ENCODE measurements at regions not wholly inside any gene's neighbourhood (a gene's known extent, or its start where the extent isn't known, plus 50 kb on each side); places are given as distances from the start of the nearest gene placed in this dataset.

DNA sequence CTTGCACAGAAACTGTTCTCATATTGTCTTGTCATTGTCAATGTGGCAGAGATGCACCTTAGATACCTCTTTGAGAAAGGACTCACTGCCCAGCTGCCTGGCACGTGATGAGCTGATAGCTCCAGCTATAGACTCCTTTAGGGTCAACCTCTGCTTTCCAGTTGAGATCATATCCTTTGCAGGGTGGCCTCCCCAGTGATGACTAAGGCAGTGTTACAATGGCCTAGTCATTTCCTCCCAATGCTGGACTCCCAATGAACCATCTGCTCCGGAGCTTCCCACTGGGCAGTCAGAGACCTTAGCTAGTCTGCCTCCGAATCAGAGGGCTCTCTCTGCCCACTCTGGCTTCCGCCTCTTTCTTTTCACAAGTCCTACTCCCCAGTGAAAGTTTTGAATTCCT lies 79.5 kb downstream of the CHRD start:
- CTCF ChIA-PET: interaction anchor here (0.6 kb wide), 1 partner anchor 188 kb away, joined by 3 read pairs; no protein-coding TSS in a partner anchor
- no peaks in the 10 kb centered on the region for H3K36me3 Mint-ChIP-seq
- no peak overlapping the region for H3K27ac Mint-ChIP-seq
- no peak overlapping the region for H3K4me3 Mint-ChIP-seq
- peaks cover 12% of the 10 kb centered on the region for H3K27me3 Mint-ChIP-seq
- POLR2A ChIA-PET: no interaction called here
- intact Hi-C loops (cut with micrococcal nuclease): no loop called here
- H3K9me3 Mint-ChIP-seq: no peaks in the 10 kb centered on the region
- DNase-seq: no peak
- H3K4me1 Mint-ChIP-seq (ENCODE audit: low read depth): no peaks in the 10 kb centered on the region

DNA sequence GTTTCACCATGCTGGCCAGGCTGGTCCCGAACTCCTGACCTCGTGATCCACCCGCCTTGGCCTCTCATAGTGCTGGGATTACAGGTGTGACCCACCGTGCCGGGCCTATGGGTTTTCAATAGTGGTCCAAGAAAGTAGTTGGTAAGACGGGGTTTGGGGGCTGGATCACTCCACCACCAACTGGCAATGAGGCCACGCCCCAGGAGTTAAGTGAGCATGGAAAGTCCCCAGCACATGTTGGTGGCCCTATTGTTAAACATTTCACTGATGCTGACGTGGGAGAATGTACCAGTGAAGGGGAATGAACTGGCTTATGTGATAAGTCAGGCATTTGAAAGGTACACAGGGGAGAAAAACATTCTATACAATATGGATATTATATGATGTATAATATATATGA lies 80.4 kb downstream of the CHRD start:
- intact Hi-C loops (cut with micrococcal nuclease): no loop called here
- H3K9me3 Mint-ChIP-seq: no peaks in the 10 kb centered on the region
- ChIA-PET POLR2A (no interaction called here), CTCF (interaction anchor here (0.7 kb wide), 1 partner anchor 53 kb away, joined by 4 read pairs; no protein-coding TSS in a partner anchor)
- H3K4me3 Mint-ChIP-seq: no peak overlapping the region
- H3K36me3 Mint-ChIP-seq: no peaks in the 10 kb centered on the region
- H3K27me3 Mint-ChIP-seq: peaks cover 17% of the 10 kb centered on the region
- H3K4me1 Mint-ChIP-seq (ENCODE audit: low read depth): no peaks in the 10 kb centered on the region
- no peak for DNase-seq
- H3K27ac Mint-ChIP-seq: no peak overlapping the region

DNA sequence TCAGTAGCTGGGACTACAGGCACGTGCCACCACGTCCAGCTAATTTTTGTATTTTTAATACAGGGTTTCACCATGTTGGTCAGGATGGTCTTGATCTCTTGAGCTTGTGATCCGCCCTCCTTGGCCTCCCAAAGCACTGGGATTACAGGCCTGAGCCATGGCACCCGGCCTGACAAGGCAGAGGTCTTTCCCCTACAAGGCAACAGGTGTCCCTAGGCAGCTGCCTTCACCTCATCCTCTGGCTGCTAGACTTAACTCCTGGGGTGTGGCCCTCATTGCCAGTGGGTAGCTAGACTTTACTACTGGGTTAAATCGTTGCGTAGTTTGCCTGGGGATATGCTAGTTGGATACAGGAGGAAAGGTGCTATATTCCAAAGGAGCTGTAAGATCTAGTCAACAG lies 81.4 kb downstream of the CHRD start:
- DNase-seq: no peak
- intact Hi-C loops (cut with micrococcal nuclease): no loop called here
- Mint-ChIP-seq H3K9me3 (no peaks in the 10 kb centered on the region), H3K4me1 (ENCODE audit: low read depth) (no peaks in the 10 kb centered on the region), H3K27ac (no peak overlapping the region), H3K27me3 (peaks cover 17% of the 10 kb centered on the region), H3K4me3 (no peak overlapping the region), H3K36me3 (no peaks in the 10 kb centered on the region)
- ChIA-PET CTCF (interaction anchor here (0.6 to 0.7 kb wide), 2 partner anchors 52 to 134 kb away, joined by 3 to 4 read pairs; no protein-coding TSS in a partner anchor), POLR2A (no interaction called here)

DNA sequence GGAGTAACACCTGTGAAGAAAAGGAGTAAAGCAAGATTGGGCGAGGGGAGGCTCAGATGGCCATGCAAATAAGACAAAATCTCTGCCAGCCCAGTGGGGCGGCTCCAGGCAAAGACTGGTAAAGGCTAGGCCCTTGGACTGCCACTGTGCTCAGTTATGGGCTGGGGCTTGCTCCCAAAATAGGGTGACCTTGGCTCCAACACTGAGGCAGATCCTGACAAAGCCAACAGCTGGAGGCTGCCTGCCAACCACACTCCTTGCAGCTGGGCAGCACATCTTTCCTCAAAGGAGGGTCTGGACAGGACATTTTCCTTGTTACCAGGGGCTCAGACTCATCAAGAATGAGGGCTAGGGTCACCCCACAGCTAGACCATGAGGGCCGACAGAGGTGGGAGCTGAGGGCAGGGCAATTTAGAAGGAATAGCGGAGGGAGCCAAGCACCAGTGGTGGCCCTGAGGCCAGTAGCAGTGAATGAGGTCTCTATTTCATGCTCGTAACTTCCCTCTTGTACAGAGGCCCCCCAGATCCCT lies 86.1 kb downstream of the CHRD start:
- no peak for DNase-seq
- H3K4me3 Mint-ChIP-seq: no peak overlapping the region
- H3K4me1 Mint-ChIP-seq (ENCODE audit: low read depth): peaks cover 6% of the 10 kb centered on the region
- H3K36me3 Mint-ChIP-seq: no peaks in the 10 kb centered on the region
- H3K27me3 Mint-ChIP-seq: peaks cover 17% of the 10 kb centered on the region
- POLR2A ChIA-PET: no interaction called here
- no peak overlapping the region for H3K27ac Mint-ChIP-seq
- H3K9me3 Mint-ChIP-seq: no peaks in the 10 kb centered on the region
- intact Hi-C loops (cut with micrococcal nuclease): no loop called here
- CTCF ChIA-PET: interaction anchor here (1.0 to 3.0 kb wide), 4 partner anchors 48 to 94 kb away, joined by 3 to 17 read pairs (median 4); no protein-coding TSS in a partner anchor

DNA sequence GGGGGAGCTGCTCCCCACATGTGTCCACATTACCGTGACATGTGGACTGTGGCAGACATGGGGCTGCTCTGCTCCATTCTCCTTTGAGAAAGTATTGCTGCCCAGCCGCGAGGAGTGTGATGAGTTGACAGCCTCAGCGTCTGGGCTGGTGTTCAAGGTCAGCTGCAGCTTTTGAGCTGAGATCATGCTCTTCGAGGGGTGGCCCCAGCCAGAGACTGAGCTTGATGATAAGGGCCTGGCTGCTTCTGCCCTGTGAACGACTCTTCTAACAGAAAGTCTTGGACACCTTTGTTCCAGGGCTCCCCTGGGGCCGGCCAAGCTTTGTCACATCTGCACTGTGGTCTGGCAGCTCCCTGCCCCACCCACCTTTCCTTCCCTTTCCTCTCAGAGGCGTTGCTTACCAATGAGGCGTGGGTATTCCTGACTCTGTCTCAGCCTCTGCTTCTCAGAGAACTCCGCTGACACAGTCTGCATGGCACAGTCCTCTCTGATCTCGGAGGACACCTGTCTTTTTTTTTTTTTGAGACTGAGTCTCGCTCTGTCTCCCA lies 86.6 kb downstream of the CHRD start:
- Mint-ChIP-seq H3K27ac (no peak overlapping the region), H3K36me3 (no peaks in the 10 kb centered on the region), H3K4me3 (no peak overlapping the region), H3K4me1 (ENCODE audit: low read depth) (peaks cover 6% of the 10 kb centered on the region), H3K27me3 (peaks cover 17% of the 10 kb centered on the region), H3K9me3 (no peaks in the 10 kb centered on the region)
- intact Hi-C loops (cut with micrococcal nuclease): no loop called here
- ChIA-PET POLR2A (no interaction called here), CTCF (interaction anchor here (1.0 to 3.0 kb wide), 4 partner anchors 48 to 95 kb away, joined by 3 to 17 read pairs (median 4); no protein-coding TSS in a partner anchor)
- DNase-seq: no peak

DNA sequence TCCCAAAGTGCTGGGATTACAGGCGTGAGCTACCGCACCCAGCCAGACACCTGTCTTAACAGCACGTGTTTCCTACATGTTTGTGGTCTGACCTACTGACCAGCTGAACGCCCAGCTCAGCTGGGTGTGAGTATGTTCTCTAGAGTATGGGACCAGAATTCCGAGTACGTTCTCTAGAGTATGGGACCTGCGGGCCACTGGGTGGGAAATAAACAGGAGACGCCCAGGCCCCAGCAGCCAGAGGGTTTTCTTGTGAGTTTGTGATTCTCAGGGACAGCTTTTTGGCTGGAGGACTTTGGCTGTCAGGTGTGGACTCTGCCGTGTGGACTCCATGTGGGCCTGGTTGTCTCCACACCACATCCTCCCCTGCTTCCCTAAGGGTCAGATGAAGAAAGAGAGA lies 87.3 kb downstream of the CHRD start:
- Mint-ChIP-seq H3K9me3 (no peaks in the 10 kb centered on the region), H3K36me3 (no peaks in the 10 kb centered on the region), H3K4me1 (ENCODE audit: low read depth) (peaks cover 6% of the 10 kb centered on the region), H3K27me3 (peaks cover 12% of the 10 kb centered on the region), H3K4me3 (no peak overlapping the region), H3K27ac (no peak overlapping the region)
- POLR2A ChIA-PET: no interaction called here
- DNase-seq: no peak
- CTCF ChIA-PET: interaction anchor here (0.6 to 3.0 kb wide), 4 partner anchors 47 to 95 kb away, joined by 3 to 17 read pairs (median 4); no protein-coding TSS in a partner anchor
- intact Hi-C loops (cut with micrococcal nuclease): no loop called here

DNA sequence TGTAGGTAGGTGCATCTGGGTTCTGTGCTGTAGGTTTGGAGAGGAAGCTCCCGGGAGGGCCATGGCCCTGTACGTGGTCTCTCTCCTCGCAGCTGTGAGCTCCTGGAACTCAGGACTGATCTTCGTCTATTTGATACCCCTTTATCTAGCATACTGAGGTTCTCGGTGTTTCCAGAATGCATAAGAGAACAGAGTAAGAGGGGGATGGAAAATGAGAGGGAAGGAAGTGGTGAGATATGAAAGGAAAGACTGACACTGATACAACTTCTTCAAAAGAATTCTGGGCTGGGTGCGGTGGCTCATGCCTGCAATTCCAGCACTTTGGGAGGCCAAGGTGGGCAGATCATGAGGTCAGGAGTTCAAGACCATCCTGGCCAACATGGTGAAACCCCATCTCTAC lies 90.7 kb downstream of the CHRD start:
- Mint-ChIP-seq H3K27ac (no peak overlapping the region), H3K27me3 (peaks cover 22% of the 10 kb centered on the region), H3K4me3 (no peak overlapping the region), H3K4me1 (ENCODE audit: low read depth) (peaks cover 6% of the 10 kb centered on the region), H3K36me3 (no peaks in the 10 kb centered on the region), H3K9me3 (no peaks in the 10 kb centered on the region)
- ChIA-PET POLR2A (no interaction called here), CTCF (interaction anchor here (0.7 to 3.1 kb wide), 5 partner anchors 8 to 853 kb away, joined by 3 to 32 read pairs (median 8); no protein-coding TSS in a partner anchor)
- no peak for DNase-seq
- intact Hi-C loops (cut with micrococcal nuclease): no loop called here

DNA sequence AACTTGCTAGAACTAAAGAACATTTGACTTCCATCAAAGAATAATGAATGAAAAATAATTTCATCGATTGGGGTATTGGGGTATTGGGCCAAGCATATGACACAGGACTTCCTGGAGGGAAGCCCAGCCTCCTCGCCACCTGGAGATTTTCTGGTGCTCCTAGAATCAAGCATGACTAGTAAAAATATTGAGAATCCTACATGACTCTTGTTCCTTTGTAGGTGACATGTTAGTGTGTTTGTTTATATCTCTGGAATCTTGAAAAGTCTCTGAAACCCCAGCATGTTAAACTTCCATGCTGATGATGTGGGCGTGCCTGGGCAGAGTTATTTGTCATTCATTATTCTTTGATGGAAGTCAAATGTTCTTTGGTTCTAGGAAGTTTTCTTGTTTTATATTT lies 90.1 kb upstream of the EPHB3 start:
- no peaks in the 10 kb centered on the region for H3K36me3 Mint-ChIP-seq
- H3K27ac Mint-ChIP-seq: no peak overlapping the region
- CTCF ChIA-PET: interaction anchor here (0.7 to 6.1 kb wide), 4 partner anchors 42 to 854 kb away, joined by 3 to 28 read pairs (median 14); no protein-coding TSS in a partner anchor
- POLR2A ChIA-PET: no interaction called here
- H3K4me1 Mint-ChIP-seq (ENCODE audit: low read depth): peaks cover 6% of the 10 kb centered on the region
- DNase-seq: no peak
- H3K4me3 Mint-ChIP-seq: no peak overlapping the region
- intact Hi-C loops (cut with micrococcal nuclease): no loop called here
- no peaks in the 10 kb centered on the region for H3K9me3 Mint-ChIP-seq
- peaks cover 22% of the 10 kb centered on the region for H3K27me3 Mint-ChIP-seq

DNA sequence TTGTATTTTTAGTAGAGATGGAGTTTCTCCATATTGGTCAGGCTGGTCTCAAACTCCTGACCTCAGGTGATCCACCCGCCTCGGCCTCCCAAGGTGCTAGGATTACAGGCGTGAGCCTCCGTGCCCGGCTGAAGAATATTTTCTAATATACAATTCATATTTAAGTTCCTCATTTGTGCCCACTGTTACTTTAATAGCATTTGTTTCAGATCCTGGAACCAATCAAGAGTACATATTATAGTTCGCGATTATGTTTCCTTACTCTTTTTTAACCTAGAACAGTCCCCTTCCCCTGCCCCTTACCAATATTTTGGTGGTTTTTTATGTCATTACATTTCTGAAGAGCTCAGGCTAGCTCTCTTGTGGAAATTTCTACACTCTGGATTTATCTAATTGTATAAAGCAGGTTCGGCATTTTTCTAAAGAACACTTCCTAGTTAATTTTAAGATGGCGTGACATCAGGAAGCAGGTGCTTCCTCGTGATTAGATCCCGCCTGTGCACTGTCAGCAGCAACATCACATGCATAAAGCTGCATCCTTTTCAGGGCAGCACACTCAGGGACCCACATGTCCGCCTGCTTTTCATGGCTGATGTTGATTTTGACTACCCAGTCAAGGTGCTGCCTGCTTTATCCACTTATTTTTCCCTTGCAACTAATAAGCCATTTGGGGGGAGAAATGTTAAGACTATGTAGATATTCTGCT lies 88.7 kb upstream of the EPHB3 start:
- no peaks in the 10 kb centered on the region for H3K9me3 Mint-ChIP-seq
- POLR2A ChIA-PET: no interaction called here

DNA sequence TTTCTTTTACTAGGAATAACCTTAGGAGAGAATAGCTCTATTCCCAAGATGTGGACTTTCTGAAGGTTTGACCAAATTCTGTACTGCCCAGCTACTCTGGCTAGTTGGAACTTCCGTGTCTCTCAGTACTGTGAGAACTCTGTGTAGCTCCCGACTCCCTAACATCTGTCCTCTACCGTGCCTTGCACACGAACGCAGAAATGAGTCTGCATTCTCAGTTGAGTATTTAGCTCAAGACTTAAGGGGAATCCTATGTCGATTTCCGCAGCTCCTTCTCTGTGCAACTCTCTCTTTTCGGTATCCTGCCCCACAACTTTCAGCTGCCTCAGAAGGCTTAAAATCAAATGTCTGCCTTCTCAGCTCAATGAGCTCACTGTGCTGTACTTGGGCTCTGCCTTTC lies 86.7 kb upstream of the EPHB3 start:
- H3K27ac Mint-ChIP-seq: no peak overlapping the region

More for the DNA sequence above, 88.7 kb upstream of the EPHB3 start:
- Mint-ChIP-seq H3K4me1 (ENCODE audit: low read depth) (peaks cover 3% of the 10 kb centered on the region), H3K27ac (no peak overlapping the region), H3K36me3 (no peaks in the 10 kb centered on the region), H3K4me3 (no peak overlapping the region), H3K27me3 (peaks cover 21% of the 10 kb centered on the region)
- intact Hi-C loops (cut with micrococcal nuclease): no loop called here
- DNase-seq: no peak
- CTCF ChIA-PET: interaction anchor here (1.0 to 6.1 kb wide), 2 partner anchors 41 to 68 kb away, joined by 4 to 28 read pairs; no protein-coding TSS in a partner anchor

DNA sequence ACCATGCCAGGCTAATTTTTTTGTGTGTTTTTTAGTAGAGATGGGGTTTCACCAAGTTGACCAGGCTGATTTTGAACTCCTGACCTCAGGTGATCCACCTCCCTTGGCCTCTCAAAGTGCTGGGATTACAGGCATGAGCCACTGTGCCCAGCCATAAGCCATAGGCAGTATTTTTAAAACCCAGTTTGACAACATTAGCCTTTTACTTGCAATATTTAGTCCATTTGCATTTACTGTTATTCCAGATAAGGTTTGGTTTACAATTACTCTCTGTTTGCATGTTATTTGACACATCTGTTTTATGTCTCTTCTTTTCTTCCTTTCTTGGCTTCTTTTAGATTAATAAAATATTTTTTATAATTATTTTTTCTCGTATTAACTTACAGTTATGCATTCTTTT lies 83.6 kb upstream of the EPHB3 start:
- Mint-ChIP-seq H3K27me3 (peaks cover 39% of the 10 kb centered on the region), H3K4me3 (no peak overlapping the region), H3K9me3 (no peaks in the 10 kb centered on the region), H3K27ac (no peak overlapping the region), H3K4me1 (ENCODE audit: low read depth) (no peaks in the 10 kb centered on the region), H3K36me3 (no peaks in the 10 kb centered on the region)
- ChIA-PET CTCF (no interaction called here), POLR2A (no interaction called here)
- DNase-seq: no peak
- intact Hi-C loops (cut with micrococcal nuclease): no loop called here

More for the DNA sequence above, 86.7 kb upstream of the EPHB3 start:
- no peak overlapping the region for H3K4me3 Mint-ChIP-seq
- intact Hi-C loops (cut with micrococcal nuclease): no loop called here
- no peaks in the 10 kb centered on the region for H3K9me3 Mint-ChIP-seq
- H3K36me3 Mint-ChIP-seq: no peaks in the 10 kb centered on the region
- CTCF ChIA-PET: interaction anchor here (1.5 to 6.1 kb wide), 3 partner anchors 39 to 103 kb away, joined by 3 to 28 read pairs (median 5); no protein-coding TSS in a partner anchor
- peaks cover 23% of the 10 kb centered on the region for H3K27me3 Mint-ChIP-seq
- peaks cover 3% of the 10 kb centered on the region for H3K4me1 Mint-ChIP-seq (ENCODE audit: low read depth)
- DNase-seq: no peak
- POLR2A ChIA-PET: no interaction called here

DNA sequence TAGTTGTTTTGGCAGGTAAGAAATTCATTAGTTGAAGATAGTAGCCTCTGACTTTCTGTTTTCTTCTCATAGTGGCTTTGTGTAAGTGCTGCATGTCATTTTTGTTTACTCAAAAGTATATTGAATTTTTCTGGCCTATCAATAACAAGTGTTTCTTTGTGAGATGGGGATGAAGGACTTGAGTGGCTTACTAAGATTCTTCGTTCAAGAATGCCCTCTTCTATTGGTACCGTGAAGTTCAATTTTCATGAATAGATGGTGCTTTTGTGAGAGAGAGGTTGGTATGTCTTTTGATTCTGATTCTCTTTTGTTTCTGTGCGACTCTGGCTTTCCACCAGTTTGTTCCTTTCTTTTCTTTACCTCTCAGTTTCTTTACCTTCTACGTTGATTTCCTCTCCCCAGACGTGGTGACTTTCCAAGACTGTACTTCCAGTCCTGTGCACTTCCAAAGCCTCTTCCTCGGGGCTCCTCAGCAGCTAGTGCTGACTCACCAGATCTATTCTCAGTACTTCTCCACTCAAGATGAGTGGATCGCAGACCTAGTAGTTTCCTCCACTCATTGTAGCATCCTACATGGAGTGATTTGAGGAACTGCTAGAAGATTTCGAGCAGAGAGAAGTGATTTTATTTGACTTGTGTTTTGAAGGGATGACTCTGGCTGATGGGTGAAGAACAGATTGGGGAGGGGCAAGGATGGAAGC lies 82.0 kb upstream of the EPHB3 start:
- no peak overlapping the region for H3K4me3 Mint-ChIP-seq
- CTCF ChIA-PET: interaction anchor here (0.9 to 2.3 kb wide), 2 partner anchors 10 kb away, joined by 3 to 8 read pairs; no protein-coding TSS in a partner anchor
- intact Hi-C loops (cut with micrococcal nuclease): no loop called here
- no peak for DNase-seq
- H3K9me3 Mint-ChIP-seq: no peaks in the 10 kb centered on the region
- no peaks in the 10 kb centered on the region for H3K36me3 Mint-ChIP-seq
- POLR2A ChIA-PET: no interaction called here
- no peak overlapping the region for H3K27ac Mint-ChIP-seq
- H3K4me1 Mint-ChIP-seq (ENCODE audit: low read depth): no peaks in the 10 kb centered on the region
- H3K27me3 Mint-ChIP-seq: peaks cover 28% of the 10 kb centered on the region

Data from activated CD4-positive, alpha-beta memory T cell treated with anti-CD3 and anti-CD28 coated beads for 36 hours (primary cell).